Stimulated activated CD4-positive, alpha-beta T cell treated with anti-CD3 and anti-CD28 coated beads, Interleukin-2, amount 100 ng/mL, for 4 hours (primary cell): ENCODE measurements at regions not wholly inside any gene's neighbourhood (a gene's known extent, or its start where the extent isn't known, plus 50 kb on each side); places are given as distances from the start of the nearest gene placed in this dataset.

Experiments
- DNase-seq: peaks from one replicate; pipeline ENCODE4 v3.0.0-alpha.2; 2020; ENCODE audit warnings: low read depth

DNA sequence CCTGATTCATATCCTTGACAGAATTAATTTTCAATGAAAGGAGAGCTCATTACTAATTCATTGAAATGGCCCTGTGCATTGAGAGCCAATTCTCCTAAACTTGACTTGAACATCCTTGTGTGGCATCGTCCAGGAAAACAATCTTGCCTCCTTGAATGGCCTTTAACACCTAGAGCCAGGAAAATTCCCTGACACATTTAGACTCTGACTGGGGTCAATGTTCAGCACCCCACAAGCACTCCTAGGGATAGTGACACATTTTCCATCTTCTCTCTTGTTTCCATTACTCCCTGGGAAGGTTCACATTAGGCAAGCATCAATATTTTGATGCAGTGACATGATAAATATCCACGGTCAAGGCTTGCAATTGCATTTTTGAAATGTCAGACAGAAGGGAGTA lies 218.9 kb downstream of the LACC1 start:
- DNase-seq: no peak

DNA sequence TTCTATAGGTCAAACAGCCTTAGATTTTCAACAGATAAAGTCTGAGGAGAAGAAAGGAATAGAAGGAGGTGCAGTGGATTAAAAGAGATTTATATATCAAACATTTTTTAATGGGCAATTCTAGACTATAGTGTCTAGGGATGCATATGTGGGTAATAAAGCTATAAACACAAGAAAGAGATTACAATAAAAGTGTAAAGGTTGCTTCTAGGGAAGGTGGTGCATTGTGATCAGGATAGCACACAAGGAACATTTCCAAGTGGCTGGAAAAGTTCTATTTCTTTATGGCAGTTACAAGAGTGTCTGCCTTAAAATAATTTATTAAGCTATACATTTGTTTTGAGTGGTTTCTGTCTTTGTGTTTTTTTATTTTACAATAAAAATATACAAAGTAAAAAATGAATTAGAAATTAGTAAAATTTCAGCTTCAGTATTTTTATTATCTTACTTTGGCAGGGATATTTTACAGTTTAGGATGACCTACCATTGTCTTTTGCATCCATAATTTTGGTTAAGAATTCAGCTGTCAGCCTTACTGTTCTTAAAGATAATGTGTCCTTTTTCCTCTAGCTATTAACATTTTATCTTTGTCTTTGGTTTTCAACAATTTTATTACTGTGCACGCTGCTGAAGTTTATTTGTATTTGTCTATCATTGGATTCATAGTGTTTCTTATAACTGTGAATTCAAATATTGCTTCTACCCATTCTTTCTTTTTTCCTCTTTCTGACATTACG lies 221.8 kb downstream of the LACC1 start:
- DNase-seq: no peak

DNA sequence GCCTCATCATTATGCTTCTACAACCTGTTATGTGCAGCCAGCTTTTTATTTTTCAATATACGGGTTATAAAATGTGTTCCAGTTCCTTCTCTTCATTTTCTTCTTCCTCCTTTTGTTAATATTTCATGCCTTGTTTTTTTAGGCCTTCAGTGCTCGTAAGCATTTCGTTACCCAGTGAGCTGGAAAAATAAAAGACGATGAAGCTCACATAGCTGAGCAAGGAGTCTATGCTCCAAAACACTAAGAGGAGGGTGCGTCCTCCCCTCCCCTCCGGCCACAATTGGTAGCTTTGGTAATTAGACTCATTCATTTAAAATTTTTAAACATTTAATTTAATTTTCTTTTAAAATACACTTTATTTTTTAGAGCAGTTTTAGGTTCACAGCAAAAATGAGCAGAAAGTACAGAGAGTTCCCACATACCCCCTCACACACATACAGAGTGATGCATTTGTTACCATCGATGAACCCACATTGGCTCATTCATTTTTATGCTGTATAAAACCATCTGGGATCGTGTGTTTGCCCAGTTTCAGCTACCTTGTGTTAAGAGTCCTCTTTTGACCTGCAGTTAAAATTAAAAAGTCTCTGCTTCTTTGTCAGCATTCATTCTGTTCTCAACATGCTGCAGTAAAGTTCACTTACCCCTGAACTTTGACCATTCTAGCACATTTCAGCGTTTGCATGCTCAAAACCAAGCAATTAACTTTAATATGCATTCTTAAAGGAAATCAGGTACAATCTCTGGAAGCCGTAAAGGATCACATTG lies 223.9 kb downstream of the LACC1 start:
- DNase-seq: no peak

DNA sequence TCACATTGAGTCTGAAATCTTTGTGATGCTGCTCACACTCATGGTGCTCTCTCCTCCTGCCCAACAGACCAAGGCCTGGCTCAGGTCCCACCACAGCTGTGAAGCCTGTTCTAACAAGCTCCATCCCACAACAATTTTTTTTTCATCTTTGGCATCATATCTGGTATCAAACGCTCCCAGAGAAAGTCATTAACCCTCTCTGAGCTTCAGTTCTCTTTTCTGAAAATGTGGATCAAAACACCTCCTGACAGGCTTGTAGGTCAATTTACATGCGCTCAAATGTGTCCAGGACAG lies 224.4 kb downstream of the LACC1 start:
- no peak for DNase-seq

DNA sequence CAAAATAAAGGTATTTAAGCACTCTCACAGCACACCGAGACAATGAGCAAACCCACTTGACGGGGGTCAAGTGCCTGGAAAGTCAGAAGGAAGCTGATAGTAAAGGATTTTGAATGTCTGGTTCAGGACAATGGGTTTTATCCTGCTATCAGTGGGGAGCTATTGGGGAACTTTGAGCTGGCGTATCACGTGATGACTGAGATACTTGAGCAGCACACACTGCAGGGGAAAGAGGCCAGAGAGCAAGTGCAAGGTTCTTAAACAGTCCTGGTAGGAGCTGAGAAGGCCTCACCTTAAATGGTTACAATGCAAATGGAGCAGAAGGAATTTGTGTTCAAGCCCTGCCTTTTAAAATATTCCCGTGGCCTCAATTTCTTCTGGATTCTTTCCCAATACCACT lies 225.3 kb downstream of the LACC1 start:
- no peak for DNase-seq

DNA sequence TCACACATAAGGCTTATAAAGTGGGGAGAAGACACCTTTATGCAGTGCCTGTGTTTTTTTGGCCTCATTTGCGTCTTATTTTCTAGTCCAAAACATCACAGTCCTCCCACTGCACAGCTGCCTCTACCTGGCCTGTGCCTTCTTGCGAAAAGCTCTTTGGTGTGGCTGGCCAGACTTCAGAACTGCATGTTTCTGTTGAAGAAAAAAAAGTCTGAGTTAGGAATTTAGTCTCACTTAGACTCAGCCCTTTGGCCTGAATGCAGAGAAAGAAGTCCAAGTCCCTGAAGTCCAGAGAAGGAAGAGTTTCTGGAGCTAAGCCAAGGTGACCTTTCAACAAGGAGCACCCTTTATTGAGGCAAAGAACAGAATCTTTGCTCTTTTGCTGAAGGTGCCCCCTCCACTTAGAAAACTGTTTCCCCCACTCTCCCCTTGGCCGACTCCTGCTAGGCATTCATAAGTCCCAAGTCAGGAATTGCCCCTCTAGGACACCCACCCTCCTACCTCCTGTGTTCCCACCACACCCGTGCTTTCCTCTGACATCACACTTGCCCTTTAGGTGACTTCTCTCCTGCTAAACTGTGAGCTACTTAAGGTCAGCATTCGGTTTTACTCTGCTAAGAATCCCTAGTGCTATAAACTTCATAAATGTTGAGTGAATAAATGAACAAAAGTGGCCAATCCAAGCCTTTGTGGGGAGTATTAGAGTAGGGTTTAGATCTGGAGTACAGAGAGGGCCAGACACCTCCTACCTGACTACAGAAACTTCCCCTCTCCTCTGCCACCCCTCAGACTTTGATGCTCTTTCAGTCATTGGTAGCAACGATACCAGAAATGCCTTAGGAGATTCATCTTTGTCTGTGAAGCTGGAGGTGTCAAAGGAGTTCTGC lies 226.8 kb downstream of the LACC1 start:
- no peak for DNase-seq

DNA sequence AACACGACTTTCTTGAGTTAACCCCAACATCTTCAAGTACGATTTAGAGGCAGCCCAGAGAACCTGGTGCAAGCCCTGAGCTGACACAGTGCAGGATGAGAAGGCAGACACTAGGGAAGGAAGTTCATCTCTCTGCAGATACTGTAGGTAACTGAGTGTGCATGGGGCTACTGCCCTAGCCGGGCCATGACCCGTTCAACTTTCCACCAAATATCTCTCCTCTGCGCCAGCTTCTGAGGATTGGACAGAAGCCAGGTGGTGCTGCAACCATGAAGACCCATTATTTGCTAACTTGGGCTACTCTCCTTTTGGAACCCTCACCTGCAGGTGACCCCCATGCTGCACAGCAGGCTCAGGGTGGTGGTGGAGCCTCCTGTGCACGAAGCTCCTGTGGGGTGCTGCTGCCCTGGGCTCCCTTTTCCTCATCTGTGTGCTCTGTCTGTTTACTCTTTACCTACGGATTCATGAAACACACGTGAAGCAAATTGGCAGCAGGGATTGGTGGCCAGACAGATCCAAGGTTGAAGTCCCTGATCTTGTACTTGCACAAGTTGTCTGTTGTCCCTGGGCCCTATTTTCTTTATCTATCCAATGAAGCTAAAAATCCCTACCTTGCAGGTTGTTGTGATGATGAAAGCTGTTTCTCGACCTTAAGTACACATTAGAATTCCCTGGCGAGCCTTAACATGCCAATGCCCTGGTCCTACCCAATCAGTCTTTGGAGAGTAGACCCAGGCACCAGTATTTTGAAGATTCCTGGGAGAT lies 227.8 kb downstream of the LACC1 start:
- DNase-seq: no peak

DNA sequence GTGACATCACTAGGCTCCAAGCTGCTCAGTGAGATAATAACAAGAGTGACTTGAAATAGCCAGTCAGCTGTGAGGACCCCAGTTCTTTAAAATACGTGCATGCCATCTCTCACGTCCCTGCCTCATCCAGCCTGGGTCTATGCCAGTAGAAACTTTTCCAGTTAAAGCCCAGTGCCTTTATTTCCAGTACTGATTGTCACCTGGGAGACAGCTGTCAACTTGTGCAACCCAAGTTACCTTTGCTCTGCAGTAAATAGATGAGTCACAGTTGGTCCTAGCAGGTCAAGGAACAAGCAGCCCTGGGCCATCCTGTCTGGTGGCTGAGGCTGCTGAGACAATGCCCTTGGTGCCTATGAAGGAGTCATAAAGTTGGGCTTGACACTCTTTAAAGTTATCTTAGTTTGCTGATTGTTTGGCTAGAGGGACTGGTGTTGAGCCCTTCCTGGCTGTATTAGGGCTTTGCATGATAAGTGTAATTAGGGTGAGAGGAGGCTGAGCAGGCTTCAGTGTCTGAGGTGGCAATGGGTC lies 228.7 kb downstream of the LACC1 start:
- DNase-seq: no peak

DNA sequence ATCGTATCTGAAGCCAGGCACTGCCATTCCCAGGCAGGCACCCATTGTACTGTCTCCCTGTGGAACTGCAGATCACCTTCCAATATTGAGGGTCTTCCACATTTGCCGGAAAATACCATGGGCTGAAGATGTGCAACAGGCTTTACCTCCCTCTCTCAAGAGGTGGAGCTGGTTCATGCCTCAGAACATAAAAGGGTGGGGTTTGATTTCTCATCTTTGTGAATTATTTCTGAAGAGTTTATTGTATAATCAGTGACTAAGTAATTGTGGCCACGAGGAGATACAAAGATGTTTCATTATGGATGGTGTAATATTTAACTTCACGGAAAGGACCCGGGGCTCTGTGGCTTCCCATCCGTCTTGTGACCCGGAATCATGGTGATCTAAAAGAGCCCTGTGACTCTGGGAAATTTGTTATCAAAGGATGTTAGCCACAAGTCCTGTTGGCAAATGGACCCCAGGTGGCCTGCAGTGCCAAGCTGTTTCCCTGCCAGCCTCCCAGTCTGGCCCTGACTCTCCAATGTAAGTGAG lies 230.5 kb downstream of the LACC1 start:
- no peak for DNase-seq

DNA sequence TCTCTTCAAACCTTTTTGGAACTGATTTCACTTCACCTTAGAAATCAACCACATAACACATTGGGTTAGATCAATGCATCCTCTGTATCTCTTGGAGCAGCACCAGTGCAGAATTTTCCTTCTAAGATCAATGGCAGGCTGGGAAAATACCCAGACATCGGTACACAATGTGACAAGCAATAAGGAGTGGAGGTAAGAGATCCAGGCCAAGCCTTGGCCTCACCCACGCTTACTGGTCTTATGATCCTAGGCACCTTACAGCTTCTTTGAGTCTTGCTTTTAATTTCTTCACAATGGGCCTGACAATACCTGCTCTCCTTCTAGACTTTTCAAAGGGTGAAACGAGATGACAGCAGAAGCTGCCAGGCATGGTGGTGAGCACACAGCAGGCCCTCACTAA lies 232.0 kb downstream of the LACC1 start:
- no peak for DNase-seq

DNA sequence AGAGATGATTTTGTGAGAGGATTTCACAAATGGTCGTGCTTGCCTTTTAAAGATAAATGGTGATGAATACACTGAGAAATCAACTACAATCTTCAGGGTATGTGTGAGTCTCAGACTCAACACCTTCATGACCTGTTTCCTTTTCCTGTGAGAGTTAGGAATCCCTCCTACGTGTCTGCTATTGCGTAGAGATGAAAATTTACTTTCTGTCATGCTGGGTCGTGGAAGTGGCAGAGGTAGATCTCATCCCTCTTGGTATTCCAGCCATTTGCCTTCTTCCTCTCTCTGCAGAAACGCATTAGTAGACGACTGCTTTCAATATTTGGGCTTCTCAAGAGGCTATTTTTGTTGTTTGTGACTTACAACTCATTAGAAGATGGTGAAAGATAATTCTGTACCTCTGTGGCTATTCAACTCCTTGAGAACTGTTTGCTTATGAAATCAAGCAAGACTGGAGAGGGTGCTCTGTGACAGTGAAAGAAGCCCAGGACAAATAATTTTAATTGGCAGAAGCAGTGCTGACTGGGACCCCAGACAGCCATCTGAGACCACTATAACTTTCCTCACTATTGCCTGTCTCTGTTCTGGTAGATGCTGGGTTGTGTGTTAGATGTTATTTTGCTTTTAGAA lies 233.1 kb downstream of the LACC1 start:
- no peak for DNase-seq

DNA sequence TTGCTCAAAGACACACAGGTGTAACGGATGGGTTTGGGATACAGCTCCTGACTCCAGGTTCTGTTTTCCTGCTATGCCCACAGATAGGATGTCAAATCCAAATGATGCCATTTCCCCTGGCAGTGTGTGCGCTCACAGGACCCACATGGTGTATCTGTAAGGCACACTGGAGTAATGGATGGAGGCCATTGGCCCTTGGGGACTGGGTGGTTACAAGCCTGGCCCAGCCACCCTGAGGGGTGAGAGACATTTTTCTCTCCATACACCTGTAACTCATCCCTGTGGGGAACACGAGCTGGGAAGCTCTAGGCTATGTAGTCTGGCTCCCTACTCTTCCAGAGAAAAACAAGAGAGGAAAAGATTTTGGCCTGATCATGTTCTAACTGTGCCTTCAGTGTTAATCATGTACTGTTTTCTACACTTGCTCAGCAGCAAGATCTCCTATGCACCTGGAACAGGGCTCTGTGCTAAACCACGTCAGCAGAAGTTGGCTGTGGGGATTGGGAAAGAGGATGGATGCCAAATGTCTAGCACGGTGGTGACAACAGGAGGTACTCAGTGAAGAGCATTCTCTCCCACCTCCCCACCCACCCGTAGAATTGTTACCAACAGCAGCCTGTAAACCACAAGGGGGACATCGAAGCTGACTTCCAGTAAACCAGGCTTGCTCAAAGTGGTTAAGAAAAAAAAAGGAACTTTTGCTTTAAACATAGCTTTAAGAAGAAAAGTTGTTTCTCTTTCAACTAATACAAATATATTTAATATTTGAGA lies 237.0 kb downstream of the LACC1 start:
- no peak for DNase-seq

DNA sequence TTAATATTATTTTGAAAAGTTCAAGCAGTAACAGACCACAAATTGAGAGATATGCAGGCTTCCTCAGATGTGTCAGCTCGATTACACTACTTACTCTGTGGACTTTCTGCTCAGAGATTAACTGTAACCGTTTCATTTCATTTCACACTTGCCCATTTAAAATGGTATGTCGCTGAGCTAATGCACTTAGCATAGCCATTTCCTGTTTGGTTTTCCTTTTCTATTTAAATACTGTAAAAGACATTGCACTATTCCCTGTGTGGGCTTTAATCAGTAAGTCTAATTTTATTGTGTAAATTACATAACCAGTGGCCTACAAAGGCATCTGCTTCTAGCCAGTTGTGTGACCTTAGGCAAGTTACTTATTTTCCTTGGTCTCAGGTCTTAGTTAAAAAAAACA lies 237.6 kb downstream of the LACC1 start:
- DNase-seq: no peak

DNA sequence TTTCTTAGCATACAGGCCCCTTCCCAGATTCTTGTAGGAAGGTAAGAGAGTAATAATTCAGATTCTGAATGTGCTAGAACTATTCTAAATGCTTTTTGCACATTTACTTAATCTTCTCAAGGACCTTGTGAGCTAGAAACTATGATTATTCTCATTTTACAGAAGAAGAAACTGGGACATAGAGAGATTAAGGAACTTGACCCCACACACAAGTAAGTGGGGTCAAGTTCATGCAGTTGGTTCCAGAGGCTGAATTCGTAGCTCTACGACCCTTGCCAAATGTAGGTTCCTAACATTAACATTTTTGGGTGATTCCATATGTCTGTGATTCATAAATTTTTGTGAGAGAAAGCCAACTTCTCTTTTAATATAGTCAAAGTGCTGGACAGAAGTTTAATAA lies 238.1 kb downstream of the LACC1 start:
- no peak for DNase-seq

DNA sequence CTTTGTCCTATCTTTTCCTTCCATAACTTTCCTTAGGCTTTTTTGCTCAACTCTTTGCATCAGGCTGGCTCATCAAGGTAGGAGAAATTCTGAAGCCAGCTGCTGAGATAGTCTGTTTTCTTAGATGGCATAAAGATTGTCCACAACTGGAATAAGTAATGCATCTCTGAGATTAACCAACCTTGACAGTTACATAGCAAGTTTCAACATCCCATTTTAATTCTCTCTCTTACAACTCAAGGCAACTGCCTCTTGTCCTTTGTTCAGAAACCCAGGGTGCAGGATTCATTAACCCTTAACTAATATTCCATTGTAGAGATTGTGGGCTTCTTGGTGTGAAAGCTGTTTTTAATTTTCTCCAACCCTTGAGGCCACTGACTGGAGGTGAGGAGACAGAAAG lies 239.2 kb downstream of the LACC1 start:
- DNase-seq: no peak

DNA sequence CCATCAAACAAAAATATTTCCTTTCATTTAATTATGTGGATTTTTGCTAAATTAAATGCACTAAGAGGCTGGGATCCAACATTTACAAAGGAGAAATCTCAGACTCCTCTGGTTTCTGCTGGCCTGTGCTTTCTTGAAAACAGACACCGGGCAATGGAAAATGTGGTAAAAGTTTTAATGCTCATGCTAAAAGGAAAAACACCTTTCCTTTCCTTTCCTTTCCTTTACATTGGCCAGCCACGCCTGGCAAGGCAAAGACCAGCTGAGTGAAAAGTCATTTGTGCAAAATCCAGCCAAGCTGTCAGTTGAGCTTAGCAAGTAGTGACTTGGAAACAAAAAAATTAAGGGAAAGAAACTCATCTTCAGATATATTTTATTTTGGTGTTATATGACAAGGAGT lies 240.3 kb downstream of the LACC1 start:
- no peak for DNase-seq

DNA sequence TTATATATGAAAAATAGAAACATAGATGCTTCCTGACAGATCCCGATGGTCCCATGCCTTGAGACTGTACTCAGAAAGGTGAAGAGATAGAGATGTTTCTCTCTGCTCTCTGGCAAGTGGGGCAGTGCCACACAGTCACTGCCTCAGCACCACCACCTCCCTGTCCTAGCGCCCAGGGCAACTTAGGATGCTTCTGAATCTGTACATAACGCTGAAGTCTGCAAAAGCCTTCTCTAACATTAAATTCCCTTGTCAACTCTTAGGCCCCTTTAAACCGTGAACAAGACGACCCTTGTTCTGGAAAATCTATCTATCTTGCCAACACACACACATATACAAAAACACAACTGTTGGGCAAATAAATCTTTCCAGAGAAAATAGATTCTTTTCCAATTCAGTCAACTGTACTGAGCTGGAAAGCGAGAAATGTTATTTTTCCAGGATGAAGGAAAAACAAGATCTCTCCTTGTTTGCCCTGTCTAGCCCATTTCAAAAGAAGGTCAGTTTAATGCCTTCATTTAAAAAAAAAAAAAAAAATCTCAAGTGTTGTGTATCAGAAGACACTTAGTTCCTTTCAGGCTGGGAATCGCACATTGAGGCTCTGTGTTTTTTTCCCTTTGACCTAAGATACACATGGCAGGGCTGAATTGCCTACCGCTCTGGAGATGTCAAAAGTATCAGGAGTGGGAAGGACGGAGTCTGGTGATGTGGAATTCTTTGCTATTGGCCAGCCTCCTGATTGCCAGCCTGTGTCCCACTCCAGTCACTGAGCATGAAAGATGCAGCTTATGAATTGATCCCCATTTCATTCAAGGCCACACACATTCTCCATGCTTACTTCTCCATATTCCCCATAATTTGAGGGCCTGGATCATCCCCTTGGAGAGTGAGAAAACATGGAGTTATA lies 241.4 kb downstream of the LACC1 start:
- no peak for DNase-seq

DNA sequence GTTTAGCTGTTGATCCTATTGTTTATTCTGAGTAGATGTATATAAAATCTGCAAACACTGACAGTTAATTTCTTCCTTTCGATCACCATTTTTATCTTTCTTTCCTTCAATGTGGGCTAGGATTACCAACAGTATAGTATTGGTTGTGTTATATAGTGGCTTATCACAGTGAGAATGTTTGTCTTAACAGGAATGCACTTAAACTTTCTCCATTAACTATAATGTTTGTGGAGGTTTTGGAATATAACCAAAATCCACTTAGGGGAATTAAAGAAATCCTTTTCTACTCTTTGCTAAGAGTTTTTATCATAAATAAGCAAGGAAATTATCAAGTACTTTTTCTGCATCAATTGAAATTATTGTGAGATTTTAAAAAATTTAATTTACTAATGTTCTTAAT lies 244.6 kb downstream of the LACC1 start:
- DNase-seq: no peak

DNA sequence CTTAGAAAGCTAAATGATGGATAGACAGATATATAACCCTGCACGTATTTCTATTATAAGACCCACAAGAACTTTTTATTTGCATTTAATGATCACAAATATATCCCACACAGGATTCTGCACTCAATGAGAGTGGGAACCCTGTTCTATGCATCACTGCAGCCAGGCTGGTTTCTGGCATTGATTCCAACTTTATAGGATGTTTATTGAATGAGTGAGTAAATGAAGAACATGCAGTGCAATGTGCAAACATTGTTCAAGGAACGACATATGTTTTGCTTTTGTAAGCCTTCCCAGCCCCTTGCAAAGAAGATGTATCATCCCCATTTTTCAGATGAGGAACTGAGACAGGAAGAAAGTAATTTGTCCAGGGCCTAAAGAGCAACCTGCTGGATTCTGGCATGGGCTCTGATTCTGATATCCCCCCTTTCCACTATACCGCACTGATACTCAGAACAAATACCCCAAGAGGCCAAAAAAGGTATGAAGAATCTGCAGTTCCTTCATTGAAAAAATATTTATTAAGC lies 246.3 kb downstream of the LACC1 start:
- no peak for DNase-seq
